ENCODE measurements at regions not wholly inside any gene's neighbourhood (a gene's known extent, or its start where the extent isn't known, plus 50 kb on each side); places are given as distances from the start of the nearest gene placed in this dataset.

- TF ChIP-seq HMG20A (CRISPR knock-in tag; IDR thresholded peaks at IDR 0.05; ENCODE audit: borderline replicate concordance) (no peak), CBX5 (CRISPR knock-in tag; IDR thresholded peaks at IDR 0.05; ENCODE audit: borderline replicate concordance) (no peak), ZNF274 (CRISPR knock-in tag; IDR thresholded peaks at IDR 0.05) (no peak), CTCF (CRISPR knock-in tag; IDR thresholded peaks at IDR 0.05) (no peak), ZNF460 (CRISPR knock-in tag; IDR thresholded peaks at IDR 0.05; ENCODE audit: borderline replicate concordance) (no peak), ZBTB7A (CRISPR knock-in tag; IDR thresholded peaks at IDR 0.05) (no peak), CHD2 (IDR thresholded peaks at IDR 0.05; ENCODE audit: low read depth, low read length) (no peak), NR1H2 (CRISPR knock-in tag; IDR thresholded peaks at IDR 0.05; ENCODE audit: borderline replicate concordance, low read depth) (no peak), ZNF839 (CRISPR knock-in tag; IDR thresholded peaks at IDR 0.05; ENCODE audit: borderline replicate concordance) (no peak), RAD21 (CRISPR knock-in tag; IDR thresholded peaks at IDR 0.05) (no peak)
- TF ChIP-seq, protein P1, sequence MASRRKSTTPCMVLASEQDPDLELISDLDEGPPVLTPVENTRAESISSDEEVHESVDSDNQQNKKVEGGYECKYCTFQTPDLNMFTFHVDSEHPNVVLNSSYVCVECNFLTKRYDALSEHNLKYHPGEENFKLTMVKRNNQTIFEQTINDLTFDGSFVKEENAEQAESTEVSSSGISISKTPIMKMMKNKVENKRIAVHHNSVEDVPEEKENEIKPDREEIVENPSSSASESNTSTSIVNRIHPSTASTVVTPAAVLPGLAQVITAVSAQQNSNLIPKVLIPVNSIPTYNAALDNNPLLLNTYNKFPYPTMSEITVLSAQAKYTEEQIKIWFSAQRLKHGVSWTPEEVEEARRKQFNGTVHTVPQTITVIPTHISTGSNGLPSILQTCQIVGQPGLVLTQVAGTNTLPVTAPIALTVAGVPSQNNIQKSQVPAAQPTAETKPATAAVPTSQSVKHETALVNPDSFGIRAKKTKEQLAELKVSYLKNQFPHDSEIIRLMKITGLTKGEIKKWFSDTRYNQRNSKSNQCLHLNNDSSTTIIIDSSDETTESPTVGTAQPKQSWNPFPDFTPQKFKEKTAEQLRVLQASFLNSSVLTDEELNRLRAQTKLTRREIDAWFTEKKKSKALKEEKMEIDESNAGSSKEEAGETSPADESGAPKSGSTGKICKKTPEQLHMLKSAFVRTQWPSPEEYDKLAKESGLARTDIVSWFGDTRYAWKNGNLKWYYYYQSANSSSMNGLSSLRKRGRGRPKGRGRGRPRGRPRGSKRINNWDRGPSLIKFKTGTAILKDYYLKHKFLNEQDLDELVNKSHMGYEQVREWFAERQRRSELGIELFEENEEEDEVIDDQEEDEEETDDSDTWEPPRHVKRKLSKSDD (CRISPR knock-in tag; IDR thresholded peaks at IDR 0.05; ENCODE audit: low read depth), result no peak
- TF ChIP-seq, protein P2, sequence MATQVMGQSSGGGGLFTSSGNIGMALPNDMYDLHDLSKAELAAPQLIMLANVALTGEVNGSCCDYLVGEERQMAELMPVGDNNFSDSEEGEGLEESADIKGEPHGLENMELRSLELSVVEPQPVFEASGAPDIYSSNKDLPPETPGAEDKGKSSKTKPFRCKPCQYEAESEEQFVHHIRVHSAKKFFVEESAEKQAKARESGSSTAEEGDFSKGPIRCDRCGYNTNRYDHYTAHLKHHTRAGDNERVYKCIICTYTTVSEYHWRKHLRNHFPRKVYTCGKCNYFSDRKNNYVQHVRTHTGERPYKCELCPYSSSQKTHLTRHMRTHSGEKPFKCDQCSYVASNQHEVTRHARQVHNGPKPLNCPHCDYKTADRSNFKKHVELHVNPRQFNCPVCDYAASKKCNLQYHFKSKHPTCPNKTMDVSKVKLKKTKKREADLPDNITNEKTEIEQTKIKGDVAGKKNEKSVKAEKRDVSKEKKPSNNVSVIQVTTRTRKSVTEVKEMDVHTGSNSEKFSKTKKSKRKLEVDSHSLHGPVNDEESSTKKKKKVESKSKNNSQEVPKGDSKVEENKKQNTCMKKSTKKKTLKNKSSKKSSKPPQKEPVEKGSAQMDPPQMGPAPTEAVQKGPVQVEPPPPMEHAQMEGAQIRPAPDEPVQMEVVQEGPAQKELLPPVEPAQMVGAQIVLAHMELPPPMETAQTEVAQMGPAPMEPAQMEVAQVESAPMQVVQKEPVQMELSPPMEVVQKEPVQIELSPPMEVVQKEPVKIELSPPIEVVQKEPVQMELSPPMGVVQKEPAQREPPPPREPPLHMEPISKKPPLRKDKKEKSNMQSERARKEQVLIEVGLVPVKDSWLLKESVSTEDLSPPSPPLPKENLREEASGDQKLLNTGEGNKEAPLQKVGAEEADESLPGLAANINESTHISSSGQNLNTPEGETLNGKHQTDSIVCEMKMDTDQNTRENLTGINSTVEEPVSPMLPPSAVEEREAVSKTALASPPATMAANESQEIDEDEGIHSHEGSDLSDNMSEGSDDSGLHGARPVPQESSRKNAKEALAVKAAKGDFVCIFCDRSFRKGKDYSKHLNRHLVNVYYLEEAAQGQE (IDR thresholded peaks at IDR 0.05; ENCODE audit: borderline replicate concordance in 1 of 2, low read depth in 1 of 2, low read length in 2 of 2), result no peak
These were observed 144.9 kb upstream of the ZNF507 start for GRCh38 chr19:32200312-32201038.

Measured in HepG2 (cell line).